ENCODE measurements at regions not wholly inside any gene's neighbourhood (a gene's known extent, or its start where the extent isn't known, plus 50 kb on each side); places are given as distances from the start of the nearest gene placed in this dataset.

DNA sequence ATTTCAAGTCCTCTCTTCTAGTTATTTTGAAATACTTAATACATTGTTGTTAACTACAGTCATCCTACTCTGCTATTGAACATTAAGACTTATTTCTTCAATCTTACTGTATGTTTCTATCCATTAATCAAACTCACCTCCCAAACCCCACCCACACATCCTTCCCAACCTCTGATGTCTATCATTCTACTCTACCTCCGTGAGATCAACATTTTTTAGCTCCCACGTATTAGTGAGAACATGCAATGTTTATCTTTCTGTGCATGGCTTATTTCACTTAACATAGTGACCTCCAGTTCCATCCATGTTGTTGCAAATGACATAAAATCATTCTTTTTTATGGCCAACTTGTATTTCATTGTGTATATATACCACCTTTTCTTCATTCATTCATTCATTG is 236.6 kb upstream of the CTNNB1 start (continued):
- TF ChIP-seq EP300 (IDR thresholded peaks at IDR 0.05; ENCODE audit: borderline replicate concordance in 1 of 2, low read depth in 2 of 2, low read length in 2 of 2) = no peak
- TF ChIP-seq SRF (IDR thresholded peaks at IDR 0.05; ENCODE audit: low read depth, low read length) = no peak
- no peak for TF ChIP-seq NRF1 (IDR thresholded peaks at IDR 0.05; ENCODE audit: low read depth, low read length)
- no peak for TF ChIP-seq CHD1 (IDR thresholded peaks at IDR 0.05; ENCODE audit: low read depth, low read length)
- TF ChIP-seq SIRT6 (IDR thresholded peaks at IDR 0.05; ENCODE audit: low read length) = no peak
- TF ChIP-seq CHD2 (IDR thresholded peaks at IDR 0.05; ENCODE audit: low read length) = no peak
